NCI-H1436 treated with DMSO at 0.1 percent for 48 hours (cell line): ENCODE measurements at regions not wholly inside any gene's neighbourhood (a gene's known extent, or its start where the extent isn't known, plus 50 kb on each side); places are given as distances from the start of the nearest gene placed in this dataset.
"Not testable (repeated sequence)": the region's sequence is repeated elsewhere in the genome, so short reads cannot be mapped to it uniquely, and the experiment has no call there.

Experiments
- DNase-seq: peaks from one replicate; lab custom pipeline; 2025; lab: John Stamatoyannopoulos, UW

DNA sequence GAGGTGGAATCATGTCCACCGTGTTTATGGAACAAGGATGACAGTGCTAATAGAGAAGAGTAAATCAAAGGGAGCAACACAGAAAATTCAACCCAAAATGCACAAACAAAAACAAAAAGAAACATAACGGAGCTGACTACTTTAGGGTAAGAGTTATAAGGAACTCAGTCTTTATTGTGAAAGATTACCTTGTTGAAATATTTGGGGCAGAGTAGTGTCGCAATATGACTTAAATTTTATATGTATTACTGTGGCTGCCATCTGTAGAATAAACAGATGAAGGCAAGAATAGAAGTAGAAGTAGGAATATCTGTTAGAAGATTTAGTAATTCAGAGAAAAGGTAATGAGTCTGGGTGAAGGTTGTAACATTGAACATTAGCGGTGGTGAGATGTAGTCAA, 913.9 kb downstream of the BRINP3 start:
- no peak for DNase-seq

DNA sequence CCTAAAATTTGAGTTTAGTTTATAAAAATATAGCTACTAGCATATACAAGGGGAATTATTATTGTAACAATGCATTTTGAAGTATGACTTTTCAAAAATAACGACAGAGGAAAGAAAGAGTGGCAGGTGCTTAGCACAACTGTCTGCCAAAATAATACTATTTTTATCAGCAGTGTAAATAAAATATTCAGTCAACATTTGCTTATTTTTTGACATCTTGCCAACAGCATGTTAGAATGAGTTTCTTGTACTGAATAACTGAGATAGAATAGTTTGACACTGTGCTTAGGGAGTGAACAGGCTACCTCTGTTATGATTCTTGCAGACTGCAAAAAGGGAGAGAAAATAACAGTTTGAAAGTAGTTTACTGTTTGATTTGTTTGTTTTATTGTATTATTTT, 909.8 kb downstream of the BRINP3 start:
- DNase-seq: no peak

DNA sequence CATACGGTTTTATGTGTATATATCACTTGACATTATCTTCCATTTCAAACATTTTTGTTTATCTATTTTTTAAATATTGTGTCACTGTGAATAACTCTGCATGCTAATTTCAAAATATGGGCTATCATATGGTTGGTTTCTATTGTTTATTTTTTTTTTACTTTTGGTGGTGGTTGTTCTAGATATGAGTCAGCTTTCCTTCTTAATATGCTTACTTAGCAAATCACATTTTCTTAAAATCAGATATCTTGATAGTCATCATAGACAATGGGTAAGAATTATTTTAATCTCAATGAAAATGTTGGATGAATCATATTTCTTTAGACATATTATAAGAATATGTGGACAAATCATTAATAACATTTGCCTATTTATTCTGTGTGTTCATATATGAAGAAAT, 881.5 kb downstream of the BRINP3 start:
- no peak for DNase-seq

DNA sequence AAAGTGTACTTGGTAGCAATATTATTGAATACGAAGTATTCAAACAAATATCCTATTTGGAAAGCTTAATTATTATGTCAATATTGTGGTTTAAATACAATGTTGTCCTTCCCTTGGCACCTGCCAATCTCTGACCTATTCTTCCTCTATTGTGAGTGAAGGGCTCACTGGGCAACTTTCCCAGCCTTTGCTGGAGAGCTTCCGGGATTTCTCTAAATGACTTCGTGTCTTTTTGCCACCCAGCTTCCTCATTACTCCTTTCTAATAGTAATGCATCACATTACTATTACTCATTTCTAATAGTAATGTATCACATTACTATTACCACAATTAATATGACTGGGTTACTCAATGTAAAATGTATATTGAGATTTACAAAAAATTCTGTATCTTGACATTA, 880.6 kb downstream of the BRINP3 start:
- peak; percentile 9 for DNase-seq

DNA sequence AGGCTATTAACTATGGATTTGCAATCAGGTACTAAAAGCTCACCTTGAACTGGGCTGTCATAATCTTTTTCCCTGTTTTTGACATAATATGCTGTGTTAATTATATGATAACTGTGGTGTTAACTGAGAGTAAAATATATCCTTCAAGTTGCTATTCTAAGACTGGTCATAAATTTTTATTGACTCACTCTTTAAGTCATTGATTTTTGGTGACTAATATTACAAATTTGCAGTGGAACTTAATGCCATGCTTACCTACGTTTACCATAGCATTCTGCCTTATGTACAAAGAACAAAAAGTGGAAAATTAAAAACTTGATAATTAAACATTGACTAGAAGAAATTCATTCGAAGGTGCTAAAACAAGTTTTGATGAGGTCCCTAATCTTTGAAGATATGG, 872.4 kb downstream of the BRINP3 start:
- no peak for DNase-seq

DNA sequence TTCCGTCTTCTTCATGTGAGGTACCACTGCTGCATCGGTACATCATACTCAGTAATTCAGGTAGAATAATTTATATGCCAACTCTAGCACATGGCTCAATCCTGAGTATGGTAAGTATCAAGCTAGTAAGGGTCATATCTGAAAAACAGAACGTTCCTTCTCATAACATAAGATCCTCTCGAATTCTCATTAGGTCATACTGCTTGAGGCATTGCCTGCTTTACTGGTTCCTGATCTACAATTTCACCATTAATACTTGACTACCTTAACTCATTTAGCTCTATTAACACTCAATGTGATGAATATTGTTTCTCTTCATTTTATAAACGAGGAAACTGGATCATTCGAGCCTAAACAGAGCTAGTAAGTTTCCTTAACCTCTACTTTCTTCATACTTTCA, 871.6 kb downstream of the BRINP3 start:
- DNase-seq: no peak

DNA sequence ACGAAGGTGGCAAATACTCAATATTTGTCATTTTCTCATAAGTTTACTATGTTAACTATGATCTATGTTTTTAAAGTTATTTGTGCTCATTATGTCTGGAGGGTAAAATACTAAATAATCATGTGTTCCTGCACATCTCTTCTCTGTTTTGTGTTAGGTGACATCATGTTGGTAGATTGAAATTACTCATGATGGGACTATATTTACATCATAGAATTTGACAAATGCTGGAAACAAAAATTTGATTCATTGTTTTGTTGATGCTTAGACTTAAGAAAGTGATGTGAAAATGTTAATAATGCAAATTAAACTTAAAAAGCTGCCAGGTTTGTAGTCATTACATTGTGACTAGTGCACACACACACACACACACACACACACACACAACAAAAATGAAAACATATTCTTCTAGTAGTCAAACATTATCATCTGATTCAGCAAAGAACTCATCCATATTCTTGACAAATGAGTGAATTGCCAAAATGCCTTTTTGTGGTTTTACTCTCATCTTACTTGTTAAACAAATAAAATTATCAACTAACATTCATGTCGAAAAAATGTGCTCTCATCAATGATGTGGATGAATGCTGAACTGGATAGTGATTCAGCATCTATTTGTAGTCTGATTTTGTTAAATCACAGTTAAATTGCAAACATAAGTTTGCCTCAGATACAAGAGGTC, 870.7 kb downstream of the BRINP3 start:
- DNase-seq: no peak

DNA sequence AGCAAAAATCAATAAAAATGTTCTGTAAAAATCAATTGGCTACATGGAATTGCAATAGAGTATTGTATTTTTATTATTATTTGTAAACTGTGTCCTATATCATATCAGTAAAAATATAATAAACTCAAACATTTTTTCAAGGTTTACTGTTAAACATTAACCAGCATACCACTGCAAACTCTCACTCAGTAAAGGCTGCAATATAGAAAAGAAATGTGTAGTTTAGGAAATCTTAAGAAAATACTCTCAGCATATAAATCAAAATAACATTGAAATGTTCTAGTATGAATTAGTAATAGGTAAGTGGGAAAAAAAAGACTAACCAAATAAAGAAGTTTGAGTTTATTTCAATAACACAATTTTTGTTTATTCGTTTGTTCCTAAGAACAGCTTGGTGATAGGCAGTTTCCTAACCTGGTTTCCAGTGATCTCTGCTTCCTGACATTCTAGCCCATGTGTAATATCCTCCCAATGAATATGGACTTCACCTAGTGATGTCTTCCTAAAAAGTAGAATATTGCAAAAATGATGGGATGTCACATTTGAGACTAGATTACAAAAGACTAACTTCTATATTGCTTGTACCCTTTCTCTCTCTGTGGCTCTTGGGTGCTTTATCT, 870.1 kb downstream of the BRINP3 start:
- no peak for DNase-seq

DNA sequence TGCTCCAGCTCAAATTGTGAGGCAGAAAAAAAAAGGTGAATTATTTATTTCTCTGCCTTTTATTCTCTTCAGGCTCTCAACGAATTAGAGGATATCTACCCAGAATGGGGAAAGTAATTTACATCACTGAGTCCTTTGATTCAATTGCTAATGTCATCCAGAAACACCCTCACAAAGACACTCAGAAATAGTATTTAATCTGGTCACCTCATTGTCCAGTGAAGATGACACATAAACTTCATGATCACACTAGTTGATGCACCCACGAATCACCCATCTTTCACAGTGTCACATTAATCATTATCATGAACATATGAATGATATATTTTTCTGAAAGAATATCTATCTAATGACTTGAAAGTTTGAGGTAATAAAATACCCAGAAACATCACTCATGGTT, 868.5 kb downstream of the BRINP3 start:
- DNase-seq: no peak

DNA sequence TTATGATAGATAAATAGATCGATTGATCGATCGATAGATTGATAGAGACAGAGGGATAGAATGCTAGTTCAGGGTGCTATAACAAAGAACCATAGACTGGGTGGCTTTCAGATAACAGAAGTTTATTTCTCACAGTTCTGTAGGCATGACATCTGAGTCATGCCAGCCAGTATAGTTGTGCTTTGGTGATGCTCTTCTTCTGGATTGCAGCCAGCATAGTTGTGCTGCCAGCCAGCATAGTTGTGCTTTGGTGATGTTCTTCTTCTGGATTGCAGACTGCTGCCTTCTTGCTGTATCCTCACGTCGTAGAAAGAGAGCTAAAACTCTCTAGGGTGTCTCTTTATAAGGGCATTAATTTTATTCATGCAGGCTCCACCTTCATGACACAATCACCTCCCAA, 860.8 kb downstream of the BRINP3 start:
- DNase-seq: no peak

DNA sequence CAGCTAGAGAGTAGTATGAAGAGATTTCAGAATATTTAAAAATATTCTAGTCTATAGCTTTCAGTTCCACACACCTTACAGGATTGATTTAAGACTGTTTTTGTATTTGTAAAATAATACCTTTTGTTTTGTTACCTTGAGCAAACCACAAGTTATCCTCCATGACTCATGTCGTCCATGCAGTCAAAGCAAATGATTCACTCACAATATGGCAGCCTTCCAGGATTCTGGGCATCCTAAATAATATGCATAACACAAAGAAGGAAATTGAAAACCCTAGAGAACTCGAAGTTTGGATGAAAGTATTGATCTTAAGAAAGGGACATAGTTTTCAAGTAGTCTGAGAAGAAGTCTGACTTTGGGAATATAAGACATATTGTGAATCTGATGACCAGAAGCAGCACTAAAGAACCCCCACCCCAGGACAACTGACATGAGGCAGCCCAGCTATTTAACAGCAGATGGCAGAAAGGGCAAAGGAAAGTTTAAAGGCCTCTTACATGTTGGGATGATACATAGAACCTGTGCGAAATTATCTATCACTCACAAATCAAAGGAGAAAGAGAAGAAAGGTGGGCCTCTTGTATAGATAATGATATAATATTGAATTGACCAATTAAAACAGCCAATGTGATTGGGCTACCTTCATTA, 857.9 kb downstream of the BRINP3 start:
- DNase-seq: no peak

DNA sequence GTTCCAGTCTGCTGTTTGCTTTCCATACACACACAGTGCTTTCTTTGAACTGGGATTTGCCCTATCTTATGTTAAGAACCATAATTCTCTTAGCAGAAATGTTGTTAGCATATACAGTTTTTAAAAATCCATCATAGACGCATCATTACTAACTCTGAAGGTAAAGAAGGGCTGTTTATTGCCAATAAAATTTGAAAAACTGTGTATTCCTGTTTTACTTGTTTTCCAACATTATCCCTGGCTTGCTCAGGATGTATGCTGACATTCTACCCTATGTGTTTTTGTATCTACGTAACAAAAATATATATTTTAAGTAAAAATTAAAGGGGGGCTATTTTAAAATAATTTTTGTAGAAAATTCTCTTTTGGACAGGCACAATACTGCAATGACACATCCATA, 857.2 kb downstream of the BRINP3 start:
- DNase-seq: no peak

DNA sequence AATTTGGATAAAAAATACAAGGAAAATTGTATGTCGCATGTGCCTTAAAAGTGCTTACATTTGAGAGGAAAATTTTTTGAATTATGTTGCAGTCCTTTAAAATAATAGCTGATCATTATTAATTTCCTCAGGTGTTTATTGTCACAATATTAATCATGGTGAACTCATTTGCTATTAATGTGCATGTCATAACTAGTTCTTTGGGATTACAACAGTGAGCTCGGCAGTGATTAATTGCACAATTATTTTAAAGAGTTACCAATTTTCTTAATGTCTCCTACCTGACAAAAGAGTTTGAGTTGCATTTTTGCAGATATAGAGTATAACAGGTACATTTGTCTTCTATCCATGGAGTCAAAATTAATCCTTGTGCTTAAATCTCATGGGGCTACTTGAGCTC, 854.3 kb downstream of the BRINP3 start:
- DNase-seq: no peak

DNA sequence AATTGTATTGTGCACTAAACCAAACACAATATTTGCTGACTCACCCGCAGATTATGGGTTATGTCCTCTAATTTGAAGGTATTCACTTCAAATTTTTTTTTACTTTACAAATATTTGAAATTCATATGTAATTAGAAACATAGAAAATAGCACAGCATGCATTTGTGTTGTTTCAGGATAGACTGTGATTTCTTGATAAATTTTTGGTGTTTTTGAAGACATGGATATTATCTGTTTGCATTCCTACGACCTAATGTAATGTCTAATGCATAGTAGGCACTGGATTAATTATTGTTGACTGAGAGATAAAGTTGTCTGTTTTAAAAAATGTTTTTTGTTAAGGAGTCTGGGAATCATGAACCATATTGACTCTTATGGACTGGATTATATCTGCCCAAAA, 850.2 kb downstream of the BRINP3 start:
- no peak for DNase-seq

DNA sequence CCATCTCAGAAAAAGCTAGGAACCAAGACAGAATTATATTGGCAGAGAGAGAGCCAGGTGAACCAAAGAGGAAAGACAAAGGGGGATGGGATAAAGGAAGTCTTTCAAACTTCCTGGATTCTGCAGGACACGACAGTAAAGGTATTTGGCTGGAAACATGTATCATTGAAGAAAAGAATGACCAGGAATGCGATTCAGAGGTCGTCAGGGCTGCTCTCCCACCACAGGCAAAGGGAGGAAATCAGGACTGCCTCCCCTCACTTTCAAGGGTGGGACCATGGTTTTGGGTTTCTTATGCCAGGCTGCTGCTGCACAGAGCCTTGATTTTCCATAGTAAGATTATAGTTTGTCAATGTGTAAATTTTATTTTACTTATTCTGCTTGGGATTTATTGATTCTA, 848.8 kb downstream of the BRINP3 start:
- no peak for DNase-seq

DNA sequence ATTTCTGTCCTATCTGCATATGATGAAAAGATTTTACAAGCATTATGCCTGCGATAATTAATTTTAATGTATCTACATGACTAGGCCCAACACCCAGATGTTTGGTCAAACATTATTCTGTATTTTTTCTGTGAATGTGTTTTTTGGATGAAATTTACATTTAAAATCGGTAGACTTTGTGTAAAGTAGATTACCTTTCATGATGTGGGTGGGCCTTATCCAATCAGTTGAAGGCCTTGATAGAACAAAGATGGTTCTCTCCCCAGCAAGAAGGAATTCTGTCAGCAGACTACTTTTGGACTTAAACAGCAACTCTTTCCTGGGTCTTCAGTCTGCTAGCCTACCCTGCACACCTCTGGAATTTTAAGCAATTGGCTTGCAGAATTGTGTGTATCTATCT, 844.0 kb downstream of the BRINP3 start:
- DNase-seq: no peak

DNA sequence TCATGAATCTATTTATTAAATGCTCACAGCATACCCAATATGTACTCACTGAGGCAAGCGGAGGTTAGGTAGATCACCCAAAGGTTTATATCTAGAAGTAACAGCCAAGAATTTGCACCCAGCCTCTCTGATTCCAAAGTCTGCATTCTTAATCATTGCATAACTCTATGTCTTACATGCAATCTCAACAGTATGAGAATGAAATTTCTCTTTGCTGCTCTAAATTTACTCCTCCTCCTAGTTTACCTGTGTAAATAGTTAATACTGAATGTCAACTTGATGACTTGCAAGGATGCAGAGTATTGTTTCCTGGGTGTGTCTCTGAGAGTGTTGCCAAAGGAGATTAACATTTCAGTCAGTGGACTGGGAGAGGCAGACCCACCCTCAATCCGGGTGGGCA, 840.6 kb downstream of the BRINP3 start:
- DNase-seq: no peak

DNA sequence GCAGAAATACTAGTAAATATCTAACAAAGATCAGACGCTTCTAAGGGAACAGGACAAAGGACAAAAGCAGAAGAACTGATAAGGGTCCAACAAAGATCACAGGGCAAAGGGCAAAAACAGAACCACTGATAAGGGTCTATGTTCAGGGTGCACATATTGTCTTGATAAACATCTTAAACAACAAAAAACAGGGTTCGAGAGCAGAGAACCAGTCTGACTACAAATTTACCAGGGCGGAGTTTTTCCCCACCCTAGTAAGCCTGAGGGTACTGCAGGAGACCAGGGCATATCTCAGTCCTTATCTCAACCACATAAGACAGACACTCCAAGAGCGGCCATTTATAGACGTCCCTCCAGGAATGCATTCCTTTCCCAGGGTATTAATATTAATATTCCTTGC, 833.5 kb downstream of the BRINP3 start:
- DNase-seq: not testable (repeated sequence)

DNA sequence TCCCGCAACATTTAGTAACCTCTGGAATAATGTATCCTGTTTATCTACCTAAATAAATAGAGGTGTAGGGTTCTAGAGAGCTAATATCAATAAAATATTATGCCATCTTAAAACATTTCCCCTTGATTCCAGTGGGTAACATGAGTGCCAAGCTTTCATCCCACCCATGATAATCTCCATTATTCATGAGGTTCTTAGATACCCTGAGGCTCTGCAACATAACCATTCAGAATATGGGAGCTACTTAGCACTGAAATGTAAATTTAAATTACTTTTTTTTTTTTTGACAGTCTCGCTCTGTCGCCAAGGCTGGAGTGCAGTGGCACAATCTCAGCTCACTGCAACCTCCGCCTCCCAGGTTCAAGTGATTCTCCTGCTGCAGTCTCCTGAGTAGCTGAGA, 832.7 kb downstream of the BRINP3 start:
- DNase-seq: no peak

DNA sequence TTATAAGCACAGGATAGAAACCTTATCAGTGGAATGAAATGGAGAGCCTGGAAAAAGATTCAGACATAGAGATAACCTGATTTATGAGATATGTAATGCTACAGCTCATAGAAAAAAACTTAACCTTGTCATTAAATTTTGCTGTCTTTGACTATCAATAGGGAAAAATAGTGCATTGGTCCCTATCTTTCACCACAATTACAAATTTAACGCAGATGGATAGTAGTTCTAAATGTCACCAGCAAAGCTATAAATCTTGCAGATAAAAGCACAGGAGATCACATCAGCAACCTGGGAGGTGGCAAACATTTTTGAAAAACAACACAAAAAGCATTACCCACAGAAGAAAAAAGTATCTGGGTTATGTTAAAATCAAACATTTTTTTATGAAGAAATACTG, 831.6 kb downstream of the BRINP3 start:
- DNase-seq: no peak

DNA sequence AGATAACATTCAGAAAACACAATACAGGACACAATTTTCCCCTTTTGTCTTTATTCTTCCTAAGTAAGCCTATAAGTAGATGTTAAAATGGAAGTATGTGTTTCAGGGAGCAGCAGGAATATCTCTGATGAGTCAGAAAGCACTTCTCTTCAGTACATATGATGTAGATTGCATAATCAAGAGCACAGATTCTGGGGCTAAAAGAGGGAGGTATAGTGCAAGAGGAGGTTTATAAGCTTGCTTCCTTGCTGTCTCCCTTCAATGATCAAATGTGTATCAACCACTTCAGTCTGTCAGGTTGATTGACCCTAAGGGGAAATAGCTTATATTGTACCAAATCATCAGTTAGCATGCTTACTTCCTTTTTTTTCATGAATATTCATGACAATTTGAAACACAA, 822.8 kb downstream of the BRINP3 start:
- no peak for DNase-seq

DNA sequence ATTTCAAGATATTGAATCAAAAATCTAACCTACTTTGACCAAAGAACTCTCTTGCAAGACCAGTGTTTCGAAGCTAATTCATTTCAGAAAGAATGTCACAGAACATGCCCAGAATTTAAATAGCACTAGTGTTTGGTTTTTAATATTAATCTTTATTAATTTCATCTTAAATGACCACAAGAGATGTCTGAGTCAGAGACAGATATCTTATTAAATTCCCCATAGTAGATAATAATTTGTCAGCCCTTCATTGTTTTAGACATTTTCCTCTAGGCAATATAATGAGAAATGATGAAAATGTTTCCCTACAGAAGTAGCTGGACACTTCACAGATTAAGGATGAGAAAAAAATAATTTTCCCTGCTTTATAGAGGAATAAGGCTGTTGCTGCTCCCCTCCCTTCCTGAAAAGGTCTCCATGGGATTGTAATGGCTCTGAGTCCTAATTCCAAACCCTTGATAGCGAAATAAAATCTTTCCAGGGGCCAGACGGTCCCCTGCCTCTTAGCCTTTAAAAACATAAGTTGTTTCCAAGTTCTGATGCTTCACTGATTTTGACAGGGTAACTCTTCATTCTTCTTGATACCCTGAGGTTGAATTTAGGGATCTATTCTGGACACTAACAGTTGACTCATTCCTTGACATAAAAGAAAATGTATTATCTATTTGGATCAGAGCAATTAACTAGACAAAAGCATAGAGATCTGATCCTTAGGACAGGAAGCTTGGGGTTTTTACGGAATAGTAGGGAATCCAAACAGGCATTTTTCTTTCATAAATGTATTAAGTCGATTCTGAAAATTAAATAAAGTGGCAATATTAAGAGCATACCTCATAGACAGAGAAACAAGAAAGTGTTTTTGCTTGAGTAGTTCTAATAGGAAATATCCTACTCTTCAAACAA, 820.8 kb downstream of the BRINP3 start:
- DNase-seq: no peak

DNA sequence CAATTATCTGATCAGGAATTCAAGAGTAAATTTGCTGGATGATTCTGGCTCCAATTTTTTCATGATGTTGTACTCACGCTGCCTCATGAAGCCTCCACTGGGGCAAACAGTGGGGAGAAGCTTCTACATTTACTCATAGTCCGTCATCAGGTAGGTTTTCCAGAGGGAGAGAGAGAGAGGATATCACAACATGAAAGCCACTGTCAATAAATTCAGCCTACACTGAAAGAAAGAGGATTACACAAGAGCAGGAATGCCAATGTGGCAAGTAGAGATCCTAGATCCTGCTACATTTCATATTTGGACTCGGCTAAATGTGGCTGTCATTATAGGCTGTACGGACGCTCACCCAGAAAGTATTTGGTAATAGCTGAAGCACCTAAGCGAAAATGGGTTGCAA, 819.9 kb downstream of the BRINP3 start:
- DNase-seq: no peak
